Astrocyte (in vitro differentiated cells and primary cell): ENCODE measurements at regions not wholly inside any gene's neighbourhood (a gene's known extent, or its start where the extent isn't known, plus 50 kb on each side); places are given as distances from the start of the nearest gene placed in this dataset.
A peak's percentile ranks its signal among the peaks of the same experiment; 100 is the strongest.

Source experiments
- DNase-seq: peaks from one replicate; pipeline ENCODE4 v3.0.0-alpha.2; 2010; ENCODE audit warnings: low read depth
- FAIRE-seq: peaks from 2 replicates; lab custom pipeline; 2011; peaks lifted over from hg19 to GRCh38; lab: Jason Lieb, UNC
- H2AFZ ChIP-seq: 2 replicates; pipeline ENCODE4 v1.6.0; 2012; ENCODE audit warnings: low read depth, low read length, inconsistent platforms
- H3K27ac ChIP-seq: 2 replicates; pipeline ENCODE4 v1.5.1; 2011; ENCODE audit warnings: low read depth, low read length, inconsistent platforms
- H3K27me3 ChIP-seq: 2 replicates; pipeline ENCODE4 v1.6.0; 2011; ENCODE audit warnings: low read length, inconsistent platforms; ENCODE audit not compliant: insufficient read depth
- H3K36me3 ChIP-seq: 2 replicates; pipeline ENCODE4 v1.5.1; 2011; ENCODE audit warnings: low read length, inconsistent platforms; ENCODE audit not compliant: insufficient read depth
- H3K4me1 ChIP-seq: 2 replicates; pipeline ENCODE4 v1.5.1; 2011; ENCODE audit warnings: low read length, inconsistent platforms; ENCODE audit not compliant: insufficient read depth
- H3K4me2 ChIP-seq: 2 replicates; pipeline ENCODE4 v1.6.0; 2012; ENCODE audit warnings: low read length, inconsistent platforms
- H3K4me3 ChIP-seq: 2 replicates; pipeline ENCODE4 v1.5.1; 2011; ENCODE audit warnings: low read depth, mild to moderate bottlenecking, low read length, inconsistent platforms; ENCODE audit not compliant: insufficient read depth
- H3K79me2 ChIP-seq: 2 replicates; pipeline ENCODE4 v1.6.0; 2012; ENCODE audit warnings: mild to moderate bottlenecking, low read length, inconsistent platforms; ENCODE audit not compliant: insufficient read depth
- H3K9ac ChIP-seq: 2 replicates; pipeline ENCODE4 v1.6.0; 2012; ENCODE audit warnings: mild to moderate bottlenecking, low read length, inconsistent platforms
- H3K9me3 ChIP-seq: 2 replicates; pipeline ENCODE4 v1.5.1; 2012; ENCODE audit warnings: low read depth, mild to moderate bottlenecking, low read length, inconsistent platforms; ENCODE audit not compliant: insufficient read depth
- H4K20me1 ChIP-seq: 2 replicates; pipeline ENCODE4 v1.6.0; 2012; ENCODE audit warnings: low read length, inconsistent platforms; ENCODE audit not compliant: insufficient read depth
- H3K27ac Mint-ChIP-seq: one replicate; pipeline ENCODE4 v1.8.0; 2021; ENCODE audit warnings: mild to moderate bottlenecking, mixed read lengths; ENCODE audit not compliant: unreplicated experiment
- H3K27me3 Mint-ChIP-seq: one replicate; pipeline ENCODE4 v1.8.0; 2021; ENCODE audit warnings: low read depth, mixed read lengths; ENCODE audit not compliant: unreplicated experiment
- H3K36me3 Mint-ChIP-seq: one replicate; pipeline ENCODE4 v1.8.0; 2021; ENCODE audit warnings: low read depth, mixed read lengths; ENCODE audit not compliant: unreplicated experiment
- H3K4me1 Mint-ChIP-seq: one replicate; pipeline ENCODE4 v1.8.0; 2021; ENCODE audit warnings: low read depth, mixed read lengths; ENCODE audit not compliant: unreplicated experiment
- H3K4me3 Mint-ChIP-seq: one replicate; pipeline ENCODE4 v1.8.0; 2021; ENCODE audit warnings: mild to moderate bottlenecking, moderate library complexity, mixed read lengths; ENCODE audit not compliant: unreplicated experiment
- H3K9me3 Mint-ChIP-seq: one replicate; pipeline ENCODE4 v1.8.0; 2021; ENCODE audit warnings: mild to moderate bottlenecking, mixed read lengths; ENCODE audit not compliant: unreplicated experiment
- EZH2 ChIP-seq: IDR thresholded peaks from 2 replicates; pipeline ENCODE4 v1.6.1; 2012; ENCODE audit warnings: mild to moderate bottlenecking, low read length, inconsistent platforms; ENCODE audit not compliant: insufficient read depth
- TF ChIP-seq, protein P1 (sequence below): IDR thresholded peaks from 2 replicates; pipeline ENCODE4 v1.5.1; 2011; ENCODE audit warnings: low read depth, mild to moderate bottlenecking, inconsistent platforms, low read length, moderate library complexity; ENCODE audit not compliant: insufficient read depth

DNA sequence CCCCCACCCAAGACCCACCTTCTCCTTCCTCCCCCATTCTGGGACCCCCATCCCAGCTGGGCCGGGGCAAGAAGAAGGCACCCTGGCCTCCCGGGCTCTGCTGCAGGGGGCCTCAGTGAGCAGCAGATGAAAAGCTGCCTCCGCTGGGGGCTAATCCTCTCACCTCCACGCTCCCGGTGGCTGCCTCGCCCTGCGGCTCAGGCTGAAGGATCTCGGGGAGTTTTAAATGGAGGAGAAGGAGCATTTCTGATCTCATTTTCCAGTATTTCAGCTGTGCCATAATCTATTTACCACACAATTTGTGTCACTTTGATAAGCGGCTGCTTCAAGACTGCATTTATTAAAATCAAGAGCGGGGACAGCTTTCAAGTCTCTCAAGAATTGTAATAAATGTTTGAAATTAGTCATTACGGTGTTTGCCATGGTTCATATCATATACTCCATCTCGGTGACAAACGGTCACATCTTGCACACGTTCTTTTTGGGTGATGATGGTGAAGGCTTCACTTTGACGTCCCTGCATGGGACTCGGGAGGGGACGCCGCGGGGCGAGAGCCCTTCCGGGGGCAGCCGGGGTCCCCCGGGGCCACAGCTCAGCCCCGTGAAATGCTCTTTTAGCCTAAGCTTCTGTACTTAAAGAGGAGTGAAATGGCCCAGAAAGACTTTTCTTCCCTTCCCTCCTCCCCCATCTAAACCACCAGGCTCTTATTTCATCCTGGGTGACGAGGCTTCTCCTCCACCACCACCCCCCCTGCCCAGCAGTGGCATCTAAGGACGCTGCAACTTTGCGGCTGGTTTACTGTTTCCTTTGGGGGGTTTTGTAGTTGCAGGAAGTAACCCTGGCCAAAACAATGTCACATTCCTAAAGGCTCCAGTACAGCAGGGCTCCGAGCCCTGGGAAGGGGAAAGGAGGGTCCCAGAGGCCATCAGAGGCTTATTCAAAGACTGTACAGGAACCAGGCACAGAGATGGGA is 313.1 kb upstream of the TNRC6C start:
- Histone ChIP-seq H3K4me2 (peak overlapping the region; percentile 52), H4K20me1 (no peaks in the 10 kb centered on the region), H3K9me3 (peaks cover 3% of the 10 kb centered on the region), H3K4me1 (peaks cover 7% of the 10 kb centered on the region), H3K27me3 (peaks cover 21% of the 10 kb centered on the region), H3K79me2 (no peaks in the 10 kb centered on the region), H2AFZ (no peak overlapping the region), H3K9ac (no peak overlapping the region), H3K27ac (no peak overlapping the region), H3K4me3 (no peak overlapping the region), H3K36me3 (no peaks in the 10 kb centered on the region)
- Mint-ChIP-seq H3K4me1 (no peaks in the 10 kb centered on the region), H3K27me3 (peaks cover 29% of the 10 kb centered on the region), H3K9me3 (peaks cover 12% of the 10 kb centered on the region), H3K36me3 (no peaks in the 10 kb centered on the region), H3K27ac (no peak overlapping the region), H3K4me3 (no peak overlapping the region)
- no peak for TF ChIP-seq EZH2
- TF ChIP-seq, protein P1, sequence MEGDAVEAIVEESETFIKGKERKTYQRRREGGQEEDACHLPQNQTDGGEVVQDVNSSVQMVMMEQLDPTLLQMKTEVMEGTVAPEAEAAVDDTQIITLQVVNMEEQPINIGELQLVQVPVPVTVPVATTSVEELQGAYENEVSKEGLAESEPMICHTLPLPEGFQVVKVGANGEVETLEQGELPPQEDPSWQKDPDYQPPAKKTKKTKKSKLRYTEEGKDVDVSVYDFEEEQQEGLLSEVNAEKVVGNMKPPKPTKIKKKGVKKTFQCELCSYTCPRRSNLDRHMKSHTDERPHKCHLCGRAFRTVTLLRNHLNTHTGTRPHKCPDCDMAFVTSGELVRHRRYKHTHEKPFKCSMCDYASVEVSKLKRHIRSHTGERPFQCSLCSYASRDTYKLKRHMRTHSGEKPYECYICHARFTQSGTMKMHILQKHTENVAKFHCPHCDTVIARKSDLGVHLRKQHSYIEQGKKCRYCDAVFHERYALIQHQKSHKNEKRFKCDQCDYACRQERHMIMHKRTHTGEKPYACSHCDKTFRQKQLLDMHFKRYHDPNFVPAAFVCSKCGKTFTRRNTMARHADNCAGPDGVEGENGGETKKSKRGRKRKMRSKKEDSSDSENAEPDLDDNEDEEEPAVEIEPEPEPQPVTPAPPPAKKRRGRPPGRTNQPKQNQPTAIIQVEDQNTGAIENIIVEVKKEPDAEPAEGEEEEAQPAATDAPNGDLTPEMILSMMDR: no peak
- no peak for FAIRE-seq
- peak; percentile 8 for DNase-seq

DNA sequence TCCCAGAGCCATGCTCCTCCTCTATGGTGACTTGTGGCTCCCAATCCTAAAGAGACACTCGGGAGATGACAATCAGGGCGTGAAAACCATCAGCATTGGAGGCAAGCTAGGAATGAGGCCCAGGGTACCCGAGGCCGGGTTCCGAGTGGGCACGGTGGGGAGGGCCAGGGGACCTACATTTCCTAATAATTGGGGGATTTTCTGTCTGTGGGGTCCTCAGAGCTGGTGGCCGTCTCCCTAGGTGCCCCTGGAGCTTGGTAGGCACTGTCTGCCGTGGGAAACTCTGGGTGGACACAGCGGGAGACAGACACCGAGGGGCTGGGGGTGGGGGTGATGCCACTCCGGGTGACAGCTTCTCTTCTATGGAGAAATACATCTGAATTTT is 312.5 kb upstream of the TNRC6C start:
- FAIRE-seq: no peak
- Mint-ChIP-seq H3K27me3 (peaks cover 27% of the 10 kb centered on the region), H3K36me3 (no peaks in the 10 kb centered on the region), H3K4me1 (peaks cover 2% of the 10 kb centered on the region), H3K27ac (no peak overlapping the region), H3K9me3 (peaks cover 12% of the 10 kb centered on the region), H3K4me3 (no peak overlapping the region)
- H3K36me3 ChIP-seq: no peaks in the 10 kb centered on the region
- TF ChIP-seq EZH2: no peak
- TF ChIP-seq, protein P1: no peak
- H3K27ac ChIP-seq: no peak overlapping the region
- H3K27me3 ChIP-seq: peaks cover 19% of the 10 kb centered on the region
- peaks cover 3% of the 10 kb centered on the region for H3K9me3 ChIP-seq
- H4K20me1 ChIP-seq: no peaks in the 10 kb centered on the region
- H3K9ac ChIP-seq: no peak overlapping the region
- H3K4me2 ChIP-seq: no peak overlapping the region
- no peak overlapping the region for H2AFZ ChIP-seq
- H3K4me3 ChIP-seq: no peak overlapping the region
- peaks cover 7% of the 10 kb centered on the region for H3K4me1 ChIP-seq
- DNase-seq: no peak
- no peaks in the 10 kb centered on the region for H3K79me2 ChIP-seq

DNA sequence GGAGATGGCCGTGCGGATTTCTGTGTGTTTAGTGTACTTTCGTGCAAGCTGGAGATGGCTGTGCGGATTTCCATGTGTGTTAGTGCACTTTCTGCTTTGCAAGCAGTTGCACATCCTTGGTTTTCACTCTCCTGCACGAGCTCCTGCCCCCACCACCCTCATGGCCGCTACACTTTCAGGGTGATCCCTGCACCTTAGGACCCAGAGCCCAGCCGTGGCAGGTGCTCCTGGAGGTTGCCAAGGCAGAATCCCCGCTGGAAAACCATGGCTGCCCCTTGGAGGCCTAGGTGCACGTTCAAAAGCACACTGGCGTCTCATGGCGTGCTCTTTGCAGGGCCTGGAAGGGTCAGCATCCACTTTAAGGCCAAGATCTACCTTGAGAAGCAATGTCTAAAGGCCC is 311.0 kb upstream of the TNRC6C start:
- H3K9me3 Mint-ChIP-seq: peaks cover 14% of the 10 kb centered on the region

More for the DNA sequence above, 311.0 kb upstream of the TNRC6C start:
- no peak overlapping the region for H3K27ac ChIP-seq
- H3K4me2 ChIP-seq: no peak overlapping the region
- H3K36me3 Mint-ChIP-seq: no peaks in the 10 kb centered on the region
- peaks cover 2% of the 10 kb centered on the region for H3K4me1 Mint-ChIP-seq
- DNase-seq (no peak), FAIRE-seq (no peak)
- TF ChIP-seq, protein P1: no peak
- no peak for TF ChIP-seq EZH2
- H2AFZ ChIP-seq: no peak overlapping the region
- H3K27ac Mint-ChIP-seq: no peak overlapping the region
- no peaks in the 10 kb centered on the region for H3K36me3 ChIP-seq
- H3K27me3 Mint-ChIP-seq: peaks cover 21% of the 10 kb centered on the region
- H3K9ac ChIP-seq: no peak overlapping the region
- peaks cover 16% of the 10 kb centered on the region for H3K27me3 ChIP-seq
- no peaks in the 10 kb centered on the region for H3K79me2 ChIP-seq
- no peaks in the 10 kb centered on the region for H4K20me1 ChIP-seq
- H3K4me3 Mint-ChIP-seq: no peak overlapping the region
- no peak overlapping the region for H3K4me3 ChIP-seq
- H3K9me3 ChIP-seq: peaks cover 3% of the 10 kb centered on the region
- peaks cover 7% of the 10 kb centered on the region for H3K4me1 ChIP-seq
